ENCODE measurements at regions not wholly inside any gene's neighbourhood (a gene's known extent, or its start where the extent isn't known, plus 50 kb on each side); places are given as distances from the start of the nearest gene placed in this dataset.

GRCh38 chr12:84502907-84503787 lies 409.5 kb downstream of the SLC6A15 start:
- TF ChIP-seq CTCF (IDR thresholded peaks at IDR 0.05) (peak; percentile 54 to 63 (median 58)), POLR2A (IDR thresholded peaks at IDR 0.05) (no peak)

Data from adrenal gland (tissue), 5 donors.